ENCODE measurements at regions not wholly inside any gene's neighbourhood (a gene's known extent, or its start where the extent isn't known, plus 50 kb on each side); places are given as distances from the start of the nearest gene placed in this dataset.

DNA sequence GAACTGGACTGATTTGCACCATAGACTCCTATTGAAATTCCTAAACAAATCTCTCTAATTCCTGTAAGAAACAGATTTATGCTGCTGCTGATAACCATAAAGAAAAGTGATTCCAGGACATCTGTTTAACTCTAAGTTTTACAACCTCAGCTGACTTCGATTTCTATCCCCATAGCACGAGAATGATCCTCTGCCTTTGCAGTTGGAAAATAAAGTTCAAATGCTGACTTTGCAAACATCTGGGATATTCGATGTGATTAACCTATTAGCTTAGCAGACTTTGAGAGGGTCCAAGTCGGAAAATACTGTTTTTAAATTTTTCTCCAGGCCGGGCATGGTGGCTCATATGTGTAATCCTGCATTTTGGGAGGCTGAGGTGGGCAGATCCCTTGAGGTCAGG, 247.3 kb downstream of the PSAT1 start:
- peaks cover 52% of the 10 kb centered on the region for H3K4me1 Mint-ChIP-seq
- peaks cover 35% of the 10 kb centered on the region for H3F3A ChIP-seq (ENCODE audit: low read depth)
- no peak overlapping the region for H3K4me3 Mint-ChIP-seq
- TF ChIP-seq EZH2 (IDR thresholded peaks at IDR 0.05) (no peak), EZH2phosphoT487 (IDR thresholded peaks at IDR 0.05) (no peak)
- TF ChIP-seq, protein P1, sequence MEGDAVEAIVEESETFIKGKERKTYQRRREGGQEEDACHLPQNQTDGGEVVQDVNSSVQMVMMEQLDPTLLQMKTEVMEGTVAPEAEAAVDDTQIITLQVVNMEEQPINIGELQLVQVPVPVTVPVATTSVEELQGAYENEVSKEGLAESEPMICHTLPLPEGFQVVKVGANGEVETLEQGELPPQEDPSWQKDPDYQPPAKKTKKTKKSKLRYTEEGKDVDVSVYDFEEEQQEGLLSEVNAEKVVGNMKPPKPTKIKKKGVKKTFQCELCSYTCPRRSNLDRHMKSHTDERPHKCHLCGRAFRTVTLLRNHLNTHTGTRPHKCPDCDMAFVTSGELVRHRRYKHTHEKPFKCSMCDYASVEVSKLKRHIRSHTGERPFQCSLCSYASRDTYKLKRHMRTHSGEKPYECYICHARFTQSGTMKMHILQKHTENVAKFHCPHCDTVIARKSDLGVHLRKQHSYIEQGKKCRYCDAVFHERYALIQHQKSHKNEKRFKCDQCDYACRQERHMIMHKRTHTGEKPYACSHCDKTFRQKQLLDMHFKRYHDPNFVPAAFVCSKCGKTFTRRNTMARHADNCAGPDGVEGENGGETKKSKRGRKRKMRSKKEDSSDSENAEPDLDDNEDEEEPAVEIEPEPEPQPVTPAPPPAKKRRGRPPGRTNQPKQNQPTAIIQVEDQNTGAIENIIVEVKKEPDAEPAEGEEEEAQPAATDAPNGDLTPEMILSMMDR (IDR thresholded peaks at IDR 0.05), result no peak
- H4K20me1 ChIP-seq (ENCODE audit: low read depth), result no peaks in the 10 kb centered on the region
- peaks cover 39% of the 10 kb centered on the region for H3K4me1 ChIP-seq
- H3K9me3 ChIP-seq (ENCODE audit: low read depth), result no peaks in the 10 kb centered on the region
- peak overlapping the region; percentile 88 for H3K27ac ChIP-seq
- no peaks in the 10 kb centered on the region for H3K36me3 ChIP-seq
- DNase-seq (ENCODE audit: low spot score), result no peak
- peaks cover 2% of the 10 kb centered on the region for H3K36me3 Mint-ChIP-seq
- H3K4me3 ChIP-seq, result no peak overlapping the region
- peak overlapping the region; percentile 67 for H3K27ac Mint-ChIP-seq
- no peaks in the 10 kb centered on the region for H3K79me2 ChIP-seq (ENCODE audit: low read depth)
- H2AFZ ChIP-seq (replicated peaks), result peak overlapping the region; percentile 93
- H3K9me3 Mint-ChIP-seq, result peaks cover 8% of the 10 kb centered on the region
- no peaks in the 10 kb centered on the region for H3K27me3 ChIP-seq
- H3K9ac ChIP-seq, result no peak overlapping the region
- H3K4me2 ChIP-seq, result peak overlapping the region; percentile 42
- H3K27me3 Mint-ChIP-seq (ENCODE audit: insufficient read depth, low read depth), result peaks cover 7% of the 10 kb centered on the region

DNA sequence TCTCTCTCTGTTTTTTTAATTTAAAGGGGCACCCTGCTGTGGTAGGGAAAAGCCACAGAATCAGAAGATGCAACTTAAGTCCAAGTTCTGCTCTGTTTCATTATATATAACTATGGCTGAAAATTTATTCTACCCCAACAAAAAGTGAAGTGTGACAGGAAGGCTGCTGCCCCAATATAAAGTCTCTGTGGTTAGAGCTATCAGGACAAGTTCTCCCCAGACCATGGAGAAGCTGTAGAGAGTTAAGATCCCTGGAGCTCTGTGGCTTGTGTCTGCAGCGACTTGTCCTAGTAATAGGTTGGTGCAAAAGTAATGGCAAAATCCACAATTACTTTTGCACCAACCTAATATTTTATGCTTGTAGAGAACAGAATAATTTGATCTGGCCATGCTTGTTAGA, 250.9 kb downstream of the PSAT1 start:
- H3K27ac ChIP-seq, result no peak overlapping the region
- no peak for DNase-seq (ENCODE audit: low spot score)
- no peak overlapping the region for H3K4me3 ChIP-seq
- no peaks in the 10 kb centered on the region for H3K9me3 ChIP-seq (ENCODE audit: low read depth)
- Mint-ChIP-seq H3K27ac (no peak overlapping the region), H3K27me3 (ENCODE audit: insufficient read depth, low read depth) (peaks cover 5% of the 10 kb centered on the region), H3K36me3 (peaks cover 4% of the 10 kb centered on the region), H3K4me1 (peaks cover 22% of the 10 kb centered on the region), H3K4me3 (no peak overlapping the region), H3K9me3 (peaks cover 9% of the 10 kb centered on the region)
- H3K9ac ChIP-seq, result no peak overlapping the region
- peaks cover 15% of the 10 kb centered on the region for H3K4me1 ChIP-seq
- no peaks in the 10 kb centered on the region for H4K20me1 ChIP-seq (ENCODE audit: low read depth)
- no peaks in the 10 kb centered on the region for H3K27me3 ChIP-seq
- no peak overlapping the region for H2AFZ ChIP-seq (replicated peaks)
- peaks cover 21% of the 10 kb centered on the region for H3F3A ChIP-seq (ENCODE audit: low read depth)
- H3K4me2 ChIP-seq, result no peak overlapping the region
- H3K36me3 ChIP-seq, result no peaks in the 10 kb centered on the region
- no peak for TF ChIP-seq EZH2 (IDR thresholded peaks at IDR 0.05)
- no peak for TF ChIP-seq EZH2phosphoT487 (IDR thresholded peaks at IDR 0.05)
- TF ChIP-seq, protein P1 (IDR thresholded peaks at IDR 0.05), result no peak
- H3K79me2 ChIP-seq (ENCODE audit: low read depth), result no peaks in the 10 kb centered on the region

DNA sequence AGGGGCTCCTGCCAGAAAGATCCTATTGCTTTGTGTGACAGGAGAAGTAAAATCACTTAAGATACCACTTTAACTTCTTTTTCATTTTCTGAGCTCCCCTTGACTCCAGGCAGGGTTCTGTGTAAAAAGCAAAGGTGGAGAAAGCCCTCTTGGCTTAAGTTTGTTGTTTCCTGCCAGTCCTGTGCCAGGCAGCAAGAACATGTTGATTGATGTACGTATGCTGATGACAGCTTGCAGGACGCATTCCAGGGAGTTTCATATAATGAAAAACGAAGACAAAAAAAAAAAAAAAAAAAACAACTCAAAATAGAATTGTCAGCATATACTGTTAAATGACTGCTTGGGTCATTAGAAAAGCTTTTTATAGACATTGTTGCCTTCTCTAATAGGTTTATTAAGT, 251.7 kb downstream of the PSAT1 start:
- H3K36me3 Mint-ChIP-seq, result peaks cover 5% of the 10 kb centered on the region
- peaks cover 20% of the 10 kb centered on the region for H3K4me1 Mint-ChIP-seq
- H3K9me3 Mint-ChIP-seq, result peaks cover 9% of the 10 kb centered on the region
- Histone ChIP-seq H3K27ac (no peak overlapping the region), H3K9ac (no peak overlapping the region), H3F3A (ENCODE audit: low read depth) (peaks cover 13% of the 10 kb centered on the region), H3K4me2 (no peak overlapping the region), H3K9me3 (ENCODE audit: low read depth) (no peaks in the 10 kb centered on the region), H3K36me3 (no peaks in the 10 kb centered on the region), H3K79me2 (ENCODE audit: low read depth) (no peaks in the 10 kb centered on the region), H4K20me1 (ENCODE audit: low read depth) (no peaks in the 10 kb centered on the region), H3K4me3 (no peak overlapping the region), H3K4me1 (peaks cover 7% of the 10 kb centered on the region), H3K27me3 (no peaks in the 10 kb centered on the region), H2AFZ (replicated peaks) (no peak overlapping the region)
- no peak for TF ChIP-seq EZH2phosphoT487 (IDR thresholded peaks at IDR 0.05)
- TF ChIP-seq, protein P1 (IDR thresholded peaks at IDR 0.05), result no peak
- no peak for TF ChIP-seq EZH2 (IDR thresholded peaks at IDR 0.05)
- no peak for DNase-seq (ENCODE audit: low spot score)
- H3K27me3 Mint-ChIP-seq (ENCODE audit: insufficient read depth, low read depth), result peaks cover 5% of the 10 kb centered on the region
- H3K27ac Mint-ChIP-seq, result no peak overlapping the region
- no peak overlapping the region for H3K4me3 Mint-ChIP-seq
